GM12878 (cell line): ENCODE measurements at regions not wholly inside any gene's neighbourhood (a gene's known extent, or its start where the extent isn't known, plus 50 kb on each side); places are given as distances from the start of the nearest gene placed in this dataset.
"Not testable (repeated sequence)": the region's sequence is repeated elsewhere in the genome, so short reads cannot be mapped to it uniquely, and the experiment has no call there.

Experiments
- ATAC-seq: fragments of 200-7000 bp; cut with Tn5 transposase; 3 replicates; pipeline ENCODE4 v1.9.1; 2020; ENCODE audit warnings: mild to moderate bottlenecking, moderate library complexity
- BruUV-seq: library from RNA; stranded (reverse); fragments of 400-500 nt; replicated peaks from 2 replicates; lab custom pipeline; 2021; lab: Mats Ljungman, UMichigan
- CTCF ChIA-PET: fragments of 300-600 bp; sonication (Branson Sonifier 250); formaldehyde crosslinking; extraction: SDS; loops from one replicate; lab custom pipeline; 2021; ENCODE audit warnings: inconsistent platforms; lab: Yijun Ruan, JAX
- POLR2A ChIA-PET: fragments of 350-600 bp; formaldehyde crosslinking; extraction: SDS; loops from one replicate; lab custom pipeline; 2021; ENCODE audit warnings: inconsistent platforms; lab: Charles Lee
- RAD21 ChIA-PET: fragments of 300-600 bp; sonication (Branson Sonifier 250); formaldehyde crosslinking; loops from one replicate; lab custom pipeline; 2023; ENCODE audit warnings: antibody characterized with exemption; ENCODE audit not compliant: unreplicated experiment; lab: Charles Lee
- SMC1A ChIA-PET: fragments of 300-600 bp; sonication (Branson Sonifier 250); formaldehyde crosslinking; loops from one replicate; lab custom pipeline; 2023; ENCODE audit not compliant: unreplicated experiment, uncharacterized antibody; lab: Charles Lee
- DNase-seq: peaks from one replicate; pipeline ENCODE4 v3.0.0-alpha.2; 2011; ENCODE audit warnings: low read depth, low spot score
- FAIRE-seq: peaks from 3 replicates; lab custom pipeline; 2011; peaks lifted over from hg19 to GRCh38; lab: Jason Lieb, UNC
- H2AFZ ChIP-seq: 2 replicates; pipeline ENCODE4 v1.6.0; 2011; ENCODE audit warnings: low read depth, low read length, control low read depth; ENCODE audit not compliant: control insufficient read depth
- H3K27ac ChIP-seq: 2 replicates; pipeline ENCODE4 v1.5.1; 2011; ENCODE audit warnings: control low read depth; ENCODE audit not compliant: control insufficient read depth, insufficient read depth
- H3K27me3 ChIP-seq, 2 experiments: replicated peaks in 1 of 2; 2 replicates each; pipeline versions ENCODE4 v1.6.0 to v1.6.1; 2011; ENCODE audit warnings: low read length in 1 of 2; ENCODE audit not compliant: control insufficient read depth in 2 of 2, insufficient read depth in 2 of 2
- H3K36me3 ChIP-seq, 2 experiments: 2 replicates each; pipeline ENCODE4 v1.5.1; 2011; ENCODE audit warnings: low read length in 1 of 2; ENCODE audit not compliant: control insufficient read depth in 2 of 2, insufficient read depth in 2 of 2
- H3K4me1 ChIP-seq: 2 replicates; pipeline ENCODE4 v1.6.1; 2011; ENCODE audit warnings: mild to moderate bottlenecking, low read length, moderate library complexity, mixed read lengths; ENCODE audit not compliant: control insufficient read depth, insufficient read depth
- H3K4me2 ChIP-seq: 2 replicates; pipeline ENCODE4 v1.6.0; 2011; ENCODE audit warnings: control low read depth; ENCODE audit not compliant: control insufficient read depth, insufficient read depth
- H3K4me3 ChIP-seq: fragments of 200-600 bp; sonication (generic); 2 replicates; pipeline ENCODE4 v1.5.1; 2016
- H3K79me2 ChIP-seq: 2 replicates; pipeline ENCODE4 v1.6.0; 2011; ENCODE audit warnings: low read length; ENCODE audit not compliant: control insufficient read depth, insufficient read depth
- H3K9ac ChIP-seq: 2 replicates; pipeline ENCODE4 v1.8.0; 2011; ENCODE audit warnings: low read length, control low read depth, mixed read lengths; ENCODE audit not compliant: control insufficient read depth, insufficient read depth
- H3K9me3 ChIP-seq: replicated peaks from 3 replicates; pipeline ENCODE4 v1.5.1; 2011; ENCODE audit warnings: mild to moderate bottlenecking, low read length; ENCODE audit not compliant: control insufficient read depth, insufficient read depth
- H4K20me1 ChIP-seq: 2 replicates; pipeline ENCODE4 v1.6.0; 2011; ENCODE audit not compliant: control insufficient read depth, insufficient read depth
- BCL11A ChIP-seq: IDR thresholded peaks from 2 replicates; pipeline ENCODE4 v1.6.1; 2011; ENCODE audit warnings: low read depth, low read length
- HCFC1 ChIP-seq: fragments of 150-350 bp; IDR thresholded peaks from 2 replicates; pipeline ENCODE4 v1.6.1; 2014; ENCODE audit warnings: low read length
- IRF5 ChIP-seq: fragments of 450-650 bp; IDR thresholded peaks from 2 replicates; pipeline ENCODE4 v1.6.1; 2017; ENCODE audit warnings: borderline replicate concordance
- NR2F1 ChIP-seq: fragments of 450-650 bp; conservative IDR thresholded peaks from 2 replicates; pipeline ENCODE4 v1.6.1; 2017; ENCODE audit warnings: mild to moderate bottlenecking
- ZBTB11 ChIP-seq: fragments of 450-650 bp; formaldehyde crosslinking; IDR thresholded peaks from 2 replicates; pipeline ENCODE4 v1.5.0; 2022; ENCODE audit warnings: mild to moderate bottlenecking, missing genetic modification characterization
- ZBTB33 ChIP-seq: fragments of 450-650 bp; IDR thresholded peaks from 2 replicates; pipeline ENCODE4 v1.6.1; 2017; ENCODE audit warnings: mild to moderate bottlenecking
- in situ Hi-C: fragments of 300-500 bp; cut with MboI; formaldehyde crosslinking; loops from 9 replicates; pipeline ENCODE4 v1.14.3; 2018; ENCODE audit warnings: mixed read lengths
- intact Hi-C: fragments of 100-400 bp; cut with micrococcal nuclease; formaldehyde crosslinking; loops from one replicate; pipeline ENCODE4 v1.14.2; 2022; ENCODE audit not compliant: unreplicated experiment

- no peak for TF ChIP-seq ZBTB33
- no peak for TF ChIP-seq BCL11A
- TF ChIP-seq NR2F1: no peak
- TF ChIP-seq ZBTB11 (CRISPR knock-in tag): no peak
- TF ChIP-seq HCFC1: no peak
- no peak for TF ChIP-seq IRF5
Measured at GRCh38 chr5:6243706-6244338, 134.5 kb downstream of the MED10 start (continued).

GRCh38 chr5:6241056-6241455, 137.3 kb downstream of the MED10 start:
- SMC1A ChIA-PET, BruUV-seq: not testable (repeated sequence)

More at GRCh38 chr5:6241056-6241455, 137.3 kb downstream of the MED10 start:
- H2AFZ ChIP-seq, H3K79me2 ChIP-seq, RAD21 ChIA-PET, H3K4me2 ChIP-seq, H3K27ac ChIP-seq, H3K9me3 ChIP-seq, H3K4me1 ChIP-seq, H3K36me3 ChIP-seq, ATAC-seq, H3K9ac ChIP-seq, FAIRE-seq, H3K4me3 ChIP-seq, intact Hi-C loops, DNase-seq, in situ Hi-C loops, H3K27me3 ChIP-seq, H4K20me1 ChIP-seq, CTCF ChIA-PET: not testable (repeated sequence)
- POLR2A ChIA-PET: interaction anchor here (0.5 to 0.6 kb wide), 2 partner anchors 18 to 263 kb away, joined by 3 to 7 read pairs; no protein-coding TSS in a partner anchor
